ENCODE measurements at regions not wholly inside any gene's neighbourhood (a gene's known extent, or its start where the extent isn't known, plus 50 kb on each side); places are given as distances from the start of the nearest gene placed in this dataset.

GRCh38 chr11:96893988-96894387 is 504.2 kb downstream of the JRKL start:
- TF ChIP-seq CTCF (IDR thresholded peaks at IDR 0.05), result no peak
- TF ChIP-seq POLR2A (IDR thresholded peaks at IDR 0.05), result no peak
